ENCODE measurements at regions not wholly inside any gene's neighbourhood (a gene's known extent, or its start where the extent isn't known, plus 50 kb on each side); places are given as distances from the start of the nearest gene placed in this dataset.

- TF ChIP-seq EP300 (IDR thresholded peaks at IDR 0.05) (no peak), POLR2AphosphoS5 (IDR thresholded peaks at IDR 0.05) (no peak)
These were observed 91.7 kb upstream of the MBOAT2 start for GRCh38 chr2:9095226-9095625.

Measured in upper lobe of left lung (tissue), 4 donors.